SKM-1 (cell line): ENCODE measurements at regions not wholly inside any gene's neighbourhood (a gene's known extent, or its start where the extent isn't known, plus 50 kb on each side); places are given as distances from the start of the nearest gene placed in this dataset.
"Not testable (repeated sequence)": the region's sequence is repeated elsewhere in the genome, so short reads cannot be mapped to it uniquely, and the experiment has no call there.

Experiments used
- DNase-seq: peaks from one replicate; lab custom pipeline; 2025; ENCODE audit not compliant: unreplicated experiment; lab: John Stamatoyannopoulos, UW

DNA sequence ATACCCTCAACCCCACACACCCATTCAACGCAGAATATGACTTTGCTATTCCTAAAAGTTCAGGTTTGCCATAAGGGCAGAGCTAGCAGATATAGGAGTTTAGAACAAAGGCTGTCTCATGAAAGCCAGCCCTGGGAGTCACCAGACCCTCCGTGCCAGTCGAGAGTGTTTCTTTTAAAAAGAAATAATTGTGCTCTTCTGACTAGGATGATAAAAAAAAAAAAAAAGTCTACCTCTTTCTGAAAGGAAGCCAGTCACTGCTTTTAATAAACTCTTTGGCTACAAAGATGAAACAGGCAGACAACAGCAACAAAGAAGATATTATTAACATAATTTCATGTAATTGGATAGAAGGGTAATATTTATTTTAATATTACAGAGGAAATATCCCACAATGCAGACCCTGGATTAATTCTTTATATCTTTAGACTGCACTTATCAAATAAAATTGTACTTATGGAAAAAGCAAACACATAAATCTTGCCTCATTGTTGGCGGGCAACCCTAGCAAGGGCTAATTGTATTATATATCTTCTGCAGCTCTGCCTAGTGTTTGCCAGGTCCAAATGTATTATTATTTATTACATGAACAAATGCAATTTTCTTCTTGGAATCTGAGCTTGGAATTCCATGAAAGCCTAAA lies 277.5 kb upstream of the DYNLRB2 start:
- no peak for DNase-seq

GRCh38 chr16:80260906-80261311 lies 279.9 kb upstream of the DYNLRB2 start:
- DNase-seq, result no peak

DNA sequence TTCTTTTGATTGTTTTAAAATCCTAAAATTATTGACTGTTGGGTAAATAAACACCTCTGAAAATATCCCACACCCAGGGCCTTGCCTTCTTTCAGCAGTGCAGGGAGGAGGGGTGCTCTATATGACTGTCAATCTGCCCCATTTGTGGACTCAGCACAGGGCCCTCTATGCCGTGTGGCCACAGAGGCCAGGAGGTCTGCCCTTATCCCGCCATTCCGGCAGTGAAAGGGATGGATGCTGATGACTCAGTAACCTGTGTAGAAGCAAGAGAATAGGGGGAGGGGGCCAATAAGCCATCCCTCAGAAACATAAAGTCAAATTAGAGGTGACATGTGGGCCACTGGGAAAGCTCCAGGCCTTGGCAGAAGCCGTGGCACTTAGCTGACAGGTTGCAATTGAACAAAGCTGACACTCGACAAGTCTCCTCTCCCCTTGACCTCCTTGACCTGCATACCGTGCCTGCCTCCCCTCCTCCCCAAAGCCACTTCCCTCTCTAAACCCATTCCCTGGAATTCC lies 281.4 kb upstream of the DYNLRB2 start:
- DNase-seq, result no peak

GRCh38 chr16:80258407-80258806 lies 282.4 kb upstream of the DYNLRB2 start:
- no peak for DNase-seq

DNA sequence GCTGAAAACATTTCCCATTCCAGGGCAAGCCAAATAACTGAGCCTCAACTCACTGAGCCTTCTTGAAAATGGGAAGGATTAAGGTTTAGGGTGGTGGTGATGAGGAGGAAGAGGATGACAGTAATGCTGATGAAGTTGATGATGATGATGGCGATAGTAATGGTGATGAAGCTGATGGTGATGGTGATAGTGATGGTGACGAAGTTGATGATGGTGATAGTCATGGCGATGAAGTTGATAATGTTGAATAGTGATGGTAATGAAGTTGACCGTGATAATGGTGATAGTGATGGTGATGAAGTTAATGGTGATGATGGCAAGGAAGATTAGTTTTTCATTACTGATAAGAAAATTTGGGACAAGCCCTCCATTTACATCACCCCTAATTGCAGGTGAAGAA lies 285.8 kb upstream of the DYNLRB2 start:
- no peak for DNase-seq

GRCh38 chr16:80253741-80254140 lies 287.1 kb upstream of the DYNLRB2 start:
- DNase-seq, result no peak

DNA sequence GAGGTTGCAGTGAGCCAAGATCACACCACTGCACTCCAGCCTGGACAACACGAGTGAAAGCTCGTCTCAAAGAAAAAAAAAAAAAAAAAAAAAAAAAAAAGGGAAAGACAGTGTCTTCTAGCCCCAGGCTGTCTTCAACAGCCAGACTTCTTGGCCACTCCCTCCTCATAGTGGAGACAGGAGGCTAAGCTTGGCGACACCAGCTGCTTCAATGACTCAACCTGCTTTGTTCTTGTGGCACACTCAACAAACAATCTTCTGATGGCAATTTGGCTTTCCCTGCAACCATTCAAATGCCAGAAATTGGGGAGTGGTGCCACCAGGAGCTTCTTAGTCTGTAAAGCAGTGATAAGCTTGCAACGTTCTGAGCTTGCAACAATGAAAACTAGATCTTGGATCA lies 290.4 kb upstream of the DYNLRB2 start:
- no peak for DNase-seq

- not testable (repeated sequence) for DNase-seq
Measured at GRCh38 chr16:80243303-80243702, 297.5 kb upstream of the DYNLRB2 start.

- DNase-seq, result not testable (repeated sequence)
Measured at GRCh38 chr16:80242279-80242678, 298.5 kb upstream of the DYNLRB2 start.

DNA sequence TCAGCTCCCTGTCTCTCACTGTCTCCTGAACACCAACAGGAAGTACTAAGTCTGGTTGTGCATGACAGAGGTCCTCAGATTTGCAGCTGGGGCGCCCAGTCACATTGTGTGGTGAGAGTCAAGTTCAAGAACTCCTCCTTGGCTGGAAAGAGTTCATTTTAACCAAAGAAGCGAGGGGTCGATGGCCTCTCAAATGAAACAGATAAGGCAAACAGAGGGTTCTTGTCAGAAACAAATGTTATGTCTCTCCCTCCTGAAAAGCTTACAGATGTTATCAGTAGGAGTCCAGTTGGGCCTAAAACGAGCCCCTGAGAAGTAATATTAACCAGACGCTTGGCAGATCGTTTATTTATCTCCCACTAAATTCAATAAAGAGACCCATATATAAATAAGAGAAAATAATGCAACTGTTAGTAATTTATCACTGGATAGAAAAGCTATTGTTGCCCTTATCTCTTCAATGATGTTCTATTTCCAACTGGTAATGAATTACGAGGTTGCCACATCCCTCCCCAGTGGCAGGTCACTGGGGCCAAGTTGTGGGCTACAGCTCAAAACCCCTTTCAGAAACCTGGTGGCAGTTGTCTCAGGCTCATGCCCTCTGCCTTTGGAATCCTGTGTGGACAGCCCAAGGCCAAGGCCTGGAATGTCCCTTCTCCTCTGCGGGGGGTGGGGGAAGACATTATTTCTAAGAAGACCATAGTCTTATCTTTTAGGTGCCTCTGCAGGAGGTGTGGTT lies 307.5 kb upstream of the DYNLRB2 start:
- DNase-seq, result no peak

- no peak for DNase-seq
Measured at GRCh38 chr16:80231888-80232287, 308.9 kb upstream of the DYNLRB2 start.

GRCh38 chr16:80231121-80231520 lies 309.7 kb upstream of the DYNLRB2 start:
- no peak for DNase-seq

DNA sequence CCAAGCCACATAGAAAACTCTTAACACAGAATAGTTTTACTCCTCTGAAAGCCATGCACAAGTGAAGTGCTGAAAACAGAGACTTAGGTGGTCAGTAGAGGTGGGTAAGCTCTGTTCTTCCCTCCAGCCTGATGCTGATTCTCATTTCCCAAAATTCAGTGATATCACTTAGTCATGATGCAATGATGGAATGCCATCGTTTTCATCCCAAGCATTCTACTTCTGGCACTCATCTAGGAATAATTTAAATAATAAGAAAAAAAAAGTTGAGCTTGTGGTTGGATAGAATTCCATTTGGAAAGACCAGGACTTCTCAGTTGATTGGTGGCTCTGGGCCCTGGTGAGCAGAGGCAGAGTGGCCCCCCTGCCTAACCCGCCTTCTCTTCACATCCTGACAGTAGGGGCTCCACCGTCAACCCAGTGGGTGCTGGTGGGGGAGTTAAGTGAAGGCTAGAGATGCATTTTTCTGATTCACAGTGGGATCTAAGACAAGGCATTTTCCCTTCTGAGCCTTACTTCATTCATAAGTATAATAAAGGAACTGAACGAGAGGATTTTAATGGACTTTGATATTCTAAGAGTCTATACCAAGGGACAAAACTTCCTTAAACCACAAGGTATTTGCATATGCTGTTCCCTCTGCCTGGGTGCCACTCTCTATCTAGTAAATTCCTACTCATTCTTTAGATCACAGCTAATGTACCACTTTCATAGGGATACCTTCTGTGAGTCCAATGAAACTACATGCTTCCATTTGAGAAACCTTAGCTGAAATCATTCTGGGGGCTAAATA lies 310.3 kb upstream of the DYNLRB2 start:
- DNase-seq, result no peak

GRCh38 chr16:80226499-80226898 lies 314.3 kb upstream of the DYNLRB2 start:
- DNase-seq, result no peak

DNA sequence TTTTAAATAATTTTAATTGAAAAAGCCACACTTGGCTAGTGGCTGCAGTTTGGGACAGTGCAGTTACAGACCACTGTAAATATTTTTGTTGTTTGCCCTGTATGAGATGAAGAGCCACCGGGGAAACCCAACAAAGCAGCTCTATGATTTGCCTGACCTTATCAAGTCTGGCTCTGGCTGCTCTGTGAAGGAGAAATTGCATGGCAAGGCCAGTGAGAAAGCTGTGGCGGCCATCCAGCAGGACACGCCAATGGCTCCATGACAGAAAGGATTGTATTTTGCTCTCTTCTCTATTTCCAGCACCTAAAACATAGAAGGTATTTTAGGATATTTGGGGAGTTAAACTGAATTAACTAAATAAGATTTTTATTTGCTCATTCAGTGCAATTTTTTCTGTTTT lies 330.0 kb upstream of the DYNLRB2 start:
- DNase-seq, result no peak

- no peak for DNase-seq
Measured at GRCh38 chr16:80208743-80209142, 332.1 kb upstream of the DYNLRB2 start.

DNA sequence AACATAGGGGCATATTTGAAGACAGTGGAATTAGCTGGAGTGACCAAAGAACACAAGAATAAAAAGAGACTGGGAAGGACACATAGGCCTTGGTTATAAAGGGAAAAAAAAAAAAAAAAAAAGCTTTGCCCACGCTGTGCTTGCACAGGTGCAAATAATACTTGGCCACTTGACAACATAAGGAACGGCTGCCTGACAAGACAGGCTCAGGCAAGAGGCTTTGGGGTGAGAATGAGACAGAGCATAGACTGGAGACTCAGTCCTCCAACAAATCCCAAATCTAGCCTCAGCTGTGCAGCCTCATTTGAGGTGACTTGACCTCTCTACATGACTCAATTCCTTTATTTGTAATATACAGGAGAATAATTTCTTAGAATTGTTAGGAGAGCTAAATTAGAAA lies 332.8 kb upstream of the DYNLRB2 start:
- DNase-seq, result no peak

DNA sequence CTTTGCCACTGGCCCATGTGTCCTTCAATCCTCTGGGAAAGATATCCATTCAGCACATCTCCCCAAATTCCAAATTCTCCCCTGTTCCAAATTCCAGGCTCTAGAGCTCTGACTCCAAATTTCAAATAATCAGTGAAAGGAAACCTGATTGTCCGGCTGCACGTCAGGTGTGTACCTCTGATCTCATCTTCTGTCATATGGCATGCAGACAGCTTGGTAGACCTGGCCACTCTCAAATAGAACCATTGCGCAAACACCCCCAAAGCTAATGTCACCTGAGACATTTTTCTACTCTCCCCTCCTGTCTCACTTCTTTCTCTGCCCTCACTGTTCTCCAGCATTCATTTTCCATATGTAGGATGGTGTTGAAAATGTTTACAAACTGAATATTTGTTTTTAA lies 337.0 kb upstream of the DYNLRB2 start:
- no peak for DNase-seq

DNA sequence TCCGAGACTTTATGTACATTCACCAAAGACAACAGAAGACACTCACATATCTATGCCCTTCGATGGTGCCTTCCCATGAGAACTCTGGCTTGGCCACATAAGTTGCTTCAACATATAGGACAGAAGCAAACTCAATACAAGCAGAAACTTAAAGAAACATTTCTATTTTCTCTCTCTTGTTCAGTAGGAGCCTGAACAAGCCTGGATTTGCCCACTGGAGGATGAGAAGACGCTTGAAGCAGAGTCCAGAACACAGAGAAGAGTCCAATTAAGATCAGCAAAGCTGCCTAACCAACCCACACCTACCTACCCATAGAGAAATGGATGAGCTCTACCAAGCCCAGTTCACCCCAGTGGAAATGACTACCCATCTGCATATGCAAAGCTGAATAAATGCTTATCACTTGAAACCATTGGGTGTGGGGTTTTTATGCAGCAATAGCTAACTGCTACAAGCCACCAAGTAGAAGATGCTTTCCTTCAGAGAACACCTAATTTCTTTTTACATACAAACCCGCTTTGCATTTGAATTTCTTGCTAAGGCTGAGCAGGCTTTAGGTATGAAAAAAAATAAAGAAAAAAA lies 337.9 kb upstream of the DYNLRB2 start:
- DNase-seq, result no peak

- DNase-seq, result no peak
Measured at GRCh38 chr16:80200079-80200478, 340.7 kb upstream of the DYNLRB2 start.

DNA sequence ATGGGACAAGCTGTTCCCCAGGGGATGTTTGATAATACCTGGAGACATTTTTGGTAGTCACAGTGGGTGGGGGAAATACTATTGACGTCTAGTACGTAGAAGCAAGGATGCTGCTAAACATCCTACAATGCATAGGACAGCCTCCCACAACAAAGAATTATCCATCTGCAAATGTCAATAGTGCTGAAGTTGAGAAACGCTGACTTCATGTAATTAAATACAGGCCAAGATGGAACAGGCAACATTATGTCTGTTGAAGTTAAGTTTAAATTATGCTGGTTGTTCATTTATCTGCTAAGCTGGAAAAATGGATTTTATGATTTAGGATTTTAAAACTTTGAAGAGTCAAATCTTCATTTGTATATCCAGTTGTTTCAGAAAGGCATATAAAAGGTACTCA lies 341.2 kb upstream of the DYNLRB2 start:
- no peak for DNase-seq
